DMS153 treated with DMSO at 0.1 percent for 48 hours (cell line): ENCODE measurements at regions not wholly inside any gene's neighbourhood (a gene's known extent, or its start where the extent isn't known, plus 50 kb on each side); places are given as distances from the start of the nearest gene placed in this dataset.
"Not testable (repeated sequence)": the region's sequence is repeated elsewhere in the genome, so short reads cannot be mapped to it uniquely, and the experiment has no call there.

Experiments used
- DNase-seq: peaks from one replicate; lab custom pipeline; 2025; ENCODE audit not compliant: unreplicated experiment; lab: John Stamatoyannopoulos, UW

DNA sequence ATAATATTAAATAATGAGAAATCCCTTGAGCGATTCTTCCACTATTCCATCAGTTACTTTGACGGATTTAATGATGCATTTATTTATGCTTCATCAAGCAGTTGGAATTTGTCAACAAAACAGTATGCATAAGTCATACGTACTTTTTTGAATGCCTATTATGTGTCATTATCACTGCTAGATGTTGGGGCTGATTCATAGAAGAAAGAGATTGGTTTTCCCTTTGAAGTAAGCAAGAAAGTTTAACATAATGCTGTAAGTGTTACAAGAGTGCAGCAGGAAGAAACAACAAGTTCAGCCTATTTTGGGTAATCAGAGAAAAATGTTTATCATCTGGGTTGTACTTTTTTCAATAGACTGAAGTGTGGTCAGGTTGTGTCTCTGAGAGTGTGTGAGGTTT is 121.2 kb upstream of the RANBP3L start:
- no peak for DNase-seq

DNA sequence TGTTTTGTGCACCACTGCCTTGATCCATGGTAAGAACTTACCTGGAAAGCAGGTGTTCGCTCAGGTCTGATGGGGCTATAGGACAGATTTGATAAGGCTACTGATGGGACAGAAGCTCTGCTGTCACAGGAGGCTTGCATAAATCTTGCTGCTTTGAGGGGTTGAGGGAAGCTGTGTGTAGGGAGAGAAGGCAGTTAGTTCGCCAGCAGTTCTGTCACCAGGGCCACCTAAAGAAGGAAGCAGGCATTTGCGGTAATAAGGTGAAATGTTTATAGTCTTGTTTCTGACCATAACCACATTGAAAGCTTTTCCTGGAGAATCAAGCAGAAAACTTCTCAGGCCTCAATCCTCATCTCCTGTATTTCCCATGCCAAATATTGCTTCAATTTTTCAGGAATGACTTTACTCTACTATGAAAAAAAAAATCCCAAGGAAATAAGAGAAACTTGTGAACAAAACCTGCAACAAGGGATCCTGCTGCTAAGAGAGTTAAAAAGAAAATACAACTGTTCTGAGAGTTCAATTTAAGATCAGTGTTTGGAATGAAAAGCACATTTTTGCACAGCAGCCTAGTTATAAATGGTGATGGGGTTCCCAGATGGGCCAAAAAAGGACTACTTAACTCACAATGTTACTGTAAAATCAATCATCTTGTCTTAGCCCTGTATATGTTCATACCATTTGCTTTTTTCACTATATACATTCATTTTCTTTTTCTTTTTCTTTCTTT is 122.0 kb upstream of the RANBP3L start:
- no peak for DNase-seq

DNA sequence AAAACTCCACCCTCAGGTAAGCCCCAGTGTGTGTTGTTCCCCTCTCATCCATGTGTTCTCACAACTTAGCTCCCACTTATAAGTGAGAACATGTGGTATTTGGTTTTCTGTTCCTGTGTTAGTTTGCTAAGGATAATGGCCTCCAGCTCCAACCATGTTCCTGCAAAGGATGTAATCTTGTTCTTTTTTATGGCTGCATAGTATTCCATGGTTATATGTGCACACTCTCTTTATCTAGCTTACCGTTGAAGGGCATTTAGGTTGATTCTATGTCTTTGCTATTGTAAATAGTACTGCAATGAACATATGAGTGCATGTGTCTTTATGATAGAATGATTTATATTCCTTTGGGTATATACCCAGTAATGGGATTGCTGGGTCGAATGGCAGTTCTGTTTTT is 124.4 kb upstream of the RANBP3L start:
- DNase-seq: not testable (repeated sequence)

DNA sequence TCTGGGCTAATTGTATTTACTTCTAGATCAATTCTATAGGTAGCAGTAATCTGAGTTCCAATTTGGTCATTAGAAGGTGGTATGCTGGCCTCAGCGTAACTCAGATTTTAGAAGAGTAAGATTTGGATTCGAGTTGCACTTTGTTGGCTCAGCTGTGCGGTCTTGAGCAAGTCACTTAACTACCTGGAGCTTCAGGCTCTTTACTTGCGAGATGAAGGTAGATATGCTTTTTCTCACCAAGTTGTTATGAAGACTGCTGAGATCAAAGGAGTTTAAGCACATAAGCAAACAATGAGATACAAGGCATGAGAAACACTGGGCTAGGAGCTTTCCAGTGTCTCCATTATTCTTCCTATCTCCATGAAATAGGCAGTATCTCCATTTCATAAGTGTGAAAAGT is 133.8 kb upstream of the RANBP3L start:
- DNase-seq: no peak

DNA sequence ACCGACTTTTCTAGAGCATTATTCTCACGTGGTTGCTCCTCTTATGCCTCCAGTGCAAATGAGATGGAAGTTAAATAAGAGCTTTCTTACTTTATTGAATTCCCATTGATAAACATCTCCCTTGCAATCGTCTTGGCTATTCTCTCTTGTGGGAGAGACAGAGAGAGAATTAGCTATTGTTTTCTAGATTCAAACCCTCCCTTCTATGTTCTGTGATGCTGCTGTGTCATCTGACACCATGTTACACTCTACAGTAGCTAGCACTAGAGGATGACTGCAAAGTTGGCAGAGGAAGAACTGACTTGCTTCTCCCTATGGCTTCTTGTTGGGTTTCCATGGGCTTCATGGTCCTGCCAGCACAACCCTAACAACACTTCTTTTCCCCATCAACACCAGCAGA is 134.6 kb upstream of the RANBP3L start:
- DNase-seq: no peak

DNA sequence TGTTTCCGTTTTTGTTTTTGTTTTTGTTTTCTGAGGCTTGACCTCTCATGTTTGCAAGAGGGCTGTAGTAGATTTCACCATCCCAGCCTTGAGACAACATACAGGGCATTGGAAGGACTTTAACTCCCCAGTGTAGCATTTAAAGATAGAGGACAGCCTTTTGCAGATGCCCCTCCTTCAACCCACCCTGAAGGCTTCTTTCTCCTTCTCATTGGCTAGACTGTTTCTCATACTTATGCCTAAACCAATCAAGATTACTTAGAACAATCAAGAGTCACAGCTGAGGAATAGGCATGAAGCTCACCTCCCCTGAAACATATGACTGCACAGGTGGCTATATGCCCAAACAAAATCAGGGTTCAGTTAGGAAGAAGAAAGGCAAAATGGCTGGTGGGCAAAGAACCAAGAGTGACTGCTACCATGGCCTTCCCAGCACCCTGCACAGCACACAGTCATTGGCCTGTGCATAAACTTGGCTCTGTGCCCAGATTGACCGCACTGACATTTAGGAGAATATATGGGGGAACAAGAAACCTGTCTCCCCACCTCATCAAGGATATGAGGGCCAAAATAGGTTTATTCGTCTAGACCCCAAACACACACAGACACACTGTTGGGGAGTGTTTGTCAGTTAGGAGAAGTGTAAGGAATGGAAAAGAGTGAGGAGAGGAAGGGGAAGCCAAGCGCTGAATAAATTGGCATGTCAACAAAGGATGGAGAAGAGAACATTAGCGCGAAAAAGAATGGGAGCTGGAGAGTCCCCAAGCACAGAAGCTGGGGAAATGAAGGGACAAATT is 137.3 kb upstream of the RANBP3L start:
- no peak for DNase-seq

DNA sequence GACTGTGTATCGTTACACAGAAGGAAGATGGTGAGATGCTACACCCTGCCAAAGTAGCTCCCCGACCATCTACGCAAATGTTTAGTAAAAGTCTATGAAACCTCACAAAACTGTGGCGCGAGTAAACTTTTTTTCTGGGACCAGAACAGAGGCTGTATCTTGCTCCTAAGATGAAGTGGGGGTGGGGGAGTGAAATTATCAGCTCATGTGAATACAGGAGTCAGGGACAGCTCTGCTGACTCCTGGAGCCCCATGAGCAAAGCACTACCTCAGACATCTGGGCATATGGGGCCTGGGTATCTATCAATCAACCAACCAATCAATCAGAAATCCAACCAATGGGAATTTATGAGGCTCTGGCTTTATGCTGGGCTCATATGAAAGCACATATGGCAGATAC is 138.6 kb upstream of the RANBP3L start:
- DNase-seq: no peak

DNA sequence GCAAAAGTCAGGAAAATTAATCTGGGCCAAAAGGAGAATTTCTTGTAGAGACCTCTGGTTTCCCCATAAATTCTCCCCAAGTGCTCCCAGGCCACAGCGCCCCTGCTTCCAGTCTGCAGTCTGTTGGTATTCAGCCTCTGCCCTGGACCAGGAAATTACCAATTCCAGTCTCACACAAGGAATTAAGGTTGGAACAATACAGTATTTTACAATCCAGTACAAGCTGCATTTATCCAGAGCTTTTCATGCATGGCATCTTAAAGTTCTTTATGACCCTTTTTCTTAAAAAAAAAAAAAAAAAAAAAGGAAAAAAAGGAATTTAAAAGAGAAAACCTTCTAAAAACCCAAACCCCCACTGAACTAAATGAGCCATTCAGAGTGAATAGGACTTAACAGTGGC is 139.6 kb upstream of the RANBP3L start:
- DNase-seq: no peak

DNA sequence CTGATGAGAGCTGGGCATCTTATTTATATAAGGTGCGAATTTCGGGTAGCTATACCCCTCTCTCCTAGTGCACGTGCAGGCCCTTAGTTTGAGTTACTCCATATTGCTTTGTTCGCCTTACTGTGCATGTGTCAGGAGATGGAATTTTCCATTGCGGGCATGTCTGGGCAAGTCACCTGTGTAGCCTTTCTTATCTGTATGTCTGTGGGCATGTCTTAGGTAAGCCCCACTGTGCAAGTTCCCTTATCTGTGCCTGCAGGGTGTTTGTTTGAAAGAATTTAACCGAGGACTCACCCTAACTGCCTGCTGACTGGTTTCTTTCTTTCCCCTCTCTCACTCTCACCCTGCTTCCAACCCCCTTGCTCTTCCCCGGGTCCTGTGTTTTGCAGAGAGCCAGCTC is 140.7 kb upstream of the RANBP3L start:
- DNase-seq: no peak

DNA sequence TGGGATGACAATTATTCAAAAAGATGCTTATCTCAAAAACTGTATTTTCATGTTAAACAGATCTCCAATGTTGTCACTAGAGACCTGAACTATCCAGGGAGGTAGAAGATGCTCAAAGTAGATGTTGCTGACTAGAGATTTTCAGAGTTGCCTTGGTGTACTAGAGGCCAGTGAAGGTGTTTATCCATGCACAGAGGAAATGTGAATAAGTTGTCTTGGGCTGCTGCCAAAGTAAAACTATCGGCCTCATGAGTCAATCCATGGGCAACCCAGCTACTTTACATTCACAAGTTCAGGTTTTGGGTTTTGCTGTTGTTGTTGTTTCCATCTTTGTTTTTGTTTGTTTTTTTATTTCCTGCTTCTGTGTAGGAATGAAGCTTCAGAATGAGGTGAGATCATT is 141.1 kb upstream of the RANBP3L start:
- no peak for DNase-seq

DNA sequence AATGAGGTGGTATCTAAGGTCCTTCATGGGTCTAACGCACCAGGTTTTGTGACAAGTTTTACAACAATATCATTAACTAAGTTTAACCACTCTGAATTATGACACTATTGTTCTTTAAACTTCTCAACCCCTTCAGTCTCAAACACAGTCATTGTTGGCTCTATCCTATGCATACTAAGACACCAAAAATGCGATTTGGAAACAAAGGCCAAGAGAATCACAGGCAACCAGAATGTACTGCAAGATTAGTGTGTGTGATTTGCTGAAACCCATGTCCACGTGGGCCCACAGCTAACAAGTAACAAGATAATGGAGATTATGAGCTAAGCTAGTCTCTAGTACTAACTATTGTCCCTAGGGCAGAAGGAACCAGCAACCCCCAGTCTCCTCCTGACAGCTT is 142.2 kb upstream of the RANBP3L start:
- DNase-seq: no peak

DNA sequence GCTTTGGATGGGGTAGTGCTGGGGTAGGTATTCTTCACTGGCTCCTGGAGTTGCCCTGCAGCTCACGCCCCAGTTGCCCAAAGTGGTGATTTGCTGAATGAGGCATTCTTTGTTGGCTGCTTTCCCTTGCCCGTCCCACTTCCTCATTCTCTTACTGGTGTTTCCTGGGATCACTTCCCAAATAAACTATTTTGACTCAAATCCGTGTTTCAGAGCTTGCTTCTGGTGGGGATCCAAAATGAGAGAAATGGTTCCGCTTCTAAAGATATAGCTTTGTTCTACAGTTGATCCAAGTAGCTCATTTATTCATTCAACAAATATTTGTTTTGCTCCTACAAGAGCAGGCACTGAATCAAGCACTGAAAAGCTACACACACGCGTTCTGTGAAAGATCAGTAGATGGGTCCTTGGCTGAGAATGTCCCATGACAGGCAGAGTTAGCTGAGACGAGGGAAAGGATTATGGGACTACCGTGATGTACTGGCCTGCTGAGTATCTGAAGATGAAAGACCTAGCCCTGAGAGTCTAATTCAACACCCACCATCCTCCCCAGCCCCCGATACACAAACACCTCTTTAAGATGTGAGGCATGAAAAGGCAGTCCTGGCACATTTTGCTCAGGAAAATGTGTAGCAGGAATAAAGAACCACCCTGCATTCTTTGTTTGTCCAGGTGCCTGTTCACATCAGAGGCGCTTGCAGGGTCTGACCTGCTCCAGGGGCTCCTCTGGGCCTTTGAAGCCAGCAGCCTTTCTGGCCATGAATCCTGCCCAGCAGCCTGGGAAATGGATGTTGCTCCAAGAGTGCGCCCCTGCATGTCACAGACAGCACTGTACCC is 143.1 kb upstream of the RANBP3L start:
- no peak for DNase-seq

DNA sequence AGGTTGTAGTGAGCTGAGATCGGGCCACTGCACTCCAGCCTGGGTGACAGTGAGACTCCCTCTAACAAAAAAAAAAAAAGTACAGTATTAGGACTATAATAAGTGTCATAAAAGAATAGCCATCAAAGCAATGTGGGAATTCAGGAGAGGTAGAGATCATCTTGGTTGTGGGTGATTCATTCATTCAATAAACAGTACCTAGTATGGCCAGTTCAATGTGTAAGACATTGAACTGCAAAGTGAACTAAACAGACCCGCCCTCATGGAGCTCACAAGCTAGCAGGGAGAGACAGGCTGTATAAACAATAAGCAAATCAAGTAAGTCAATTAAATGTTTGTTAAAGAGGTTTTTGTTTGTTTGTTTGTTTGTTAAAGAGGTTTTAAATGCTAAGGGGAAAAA is 146.1 kb upstream of the RANBP3L start:
- no peak for DNase-seq

DNA sequence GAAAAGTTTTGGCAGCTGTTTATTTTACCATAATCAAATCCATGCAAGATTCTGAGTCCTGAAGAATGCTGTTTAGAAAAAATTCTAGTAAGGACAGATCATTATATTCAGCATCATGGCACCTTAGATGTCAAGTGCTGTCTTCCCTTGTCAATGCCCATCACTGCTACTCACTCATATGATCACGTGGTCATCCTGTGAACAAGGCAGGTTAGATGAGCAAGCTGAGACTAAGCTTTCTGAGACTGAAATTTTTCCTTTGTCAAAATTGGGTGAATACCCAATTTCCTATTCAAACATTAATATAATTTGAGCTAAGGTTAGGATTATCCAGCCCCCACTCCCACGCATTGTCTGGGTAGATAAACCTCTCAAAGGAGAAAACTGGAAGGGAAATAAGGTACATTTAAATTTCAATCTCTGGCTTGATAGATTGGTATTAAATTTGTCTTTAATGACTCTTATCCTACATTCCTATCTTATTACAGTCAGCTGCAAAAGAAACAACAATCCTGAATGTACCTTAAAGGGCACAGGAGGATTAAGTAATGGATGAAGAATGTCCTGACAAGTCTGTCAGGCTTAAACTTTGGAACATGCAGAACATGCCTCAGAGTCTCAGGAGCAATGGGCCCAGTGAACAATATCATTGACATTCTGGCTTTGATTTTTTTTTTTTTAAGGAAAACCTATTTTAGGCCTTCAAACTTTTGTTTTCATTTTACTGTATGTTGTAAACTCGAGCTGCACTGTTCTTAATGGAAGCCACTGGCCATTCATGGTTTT is 148.7 kb upstream of the RANBP3L start:
- DNase-seq: no peak

DNA sequence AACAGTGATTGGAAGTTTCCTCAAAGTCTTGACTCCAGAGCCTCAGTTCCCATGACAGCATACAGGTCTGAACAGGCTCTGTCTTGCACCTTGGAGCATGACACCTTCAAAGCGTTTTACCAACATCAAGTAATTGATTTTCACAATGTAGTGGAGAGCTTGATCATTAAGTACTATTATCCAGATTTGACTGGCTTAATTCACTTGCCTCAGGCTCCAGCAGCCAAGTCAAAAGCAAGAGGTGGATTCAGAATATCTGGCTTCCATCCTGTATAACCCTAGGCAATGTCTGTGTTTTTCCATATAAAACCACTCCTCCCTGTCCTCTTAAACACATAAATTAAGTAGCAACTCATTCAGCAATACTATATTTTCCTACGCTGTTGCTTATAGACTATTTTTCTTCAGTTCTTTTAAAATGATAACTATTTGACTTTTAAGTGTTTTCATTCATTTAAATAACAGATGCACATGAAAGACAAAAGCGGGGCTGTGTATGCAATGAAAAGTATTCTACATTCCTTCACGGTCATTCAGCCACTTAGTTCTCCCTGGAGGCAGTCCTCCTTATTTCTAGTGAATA is 150.8 kb upstream of the RANBP3L start:
- no peak for DNase-seq

DNA sequence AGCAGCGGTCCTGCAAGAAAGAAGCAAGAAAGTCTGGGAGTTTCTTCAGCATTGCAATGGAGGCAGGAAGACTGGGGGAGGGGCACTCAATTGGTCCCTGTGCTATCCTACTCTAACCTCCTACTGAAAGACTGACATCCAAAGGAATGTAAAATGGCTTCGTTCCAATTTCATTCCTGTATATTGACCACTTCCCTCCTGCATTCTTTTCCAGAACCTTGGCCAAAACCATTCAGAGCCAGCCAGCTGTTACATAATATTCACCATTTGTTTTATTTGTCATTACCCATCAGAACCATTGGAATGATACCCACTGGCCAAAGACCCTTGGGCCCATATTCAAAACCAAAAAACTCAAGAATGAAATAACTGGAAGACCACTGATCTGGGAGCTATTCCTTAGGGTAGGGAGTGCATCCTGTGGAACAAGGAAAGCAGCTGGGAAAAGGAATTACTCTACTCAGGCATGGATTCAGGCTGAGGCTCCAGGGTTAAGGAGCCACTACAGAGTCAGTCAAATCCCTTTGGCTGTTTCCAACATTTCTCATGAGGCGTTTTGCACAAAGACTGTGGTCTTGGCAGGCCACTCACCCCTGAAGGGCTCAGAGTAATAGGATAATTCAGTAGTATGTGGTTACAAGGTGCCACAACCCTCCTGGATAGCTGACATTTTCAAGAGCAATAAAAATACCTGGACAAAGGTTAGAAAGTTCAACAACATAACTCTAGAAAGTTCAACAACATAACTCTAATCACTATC is 148.7 kb upstream of the SLC1A3 start:
- DNase-seq: no peak

DNA sequence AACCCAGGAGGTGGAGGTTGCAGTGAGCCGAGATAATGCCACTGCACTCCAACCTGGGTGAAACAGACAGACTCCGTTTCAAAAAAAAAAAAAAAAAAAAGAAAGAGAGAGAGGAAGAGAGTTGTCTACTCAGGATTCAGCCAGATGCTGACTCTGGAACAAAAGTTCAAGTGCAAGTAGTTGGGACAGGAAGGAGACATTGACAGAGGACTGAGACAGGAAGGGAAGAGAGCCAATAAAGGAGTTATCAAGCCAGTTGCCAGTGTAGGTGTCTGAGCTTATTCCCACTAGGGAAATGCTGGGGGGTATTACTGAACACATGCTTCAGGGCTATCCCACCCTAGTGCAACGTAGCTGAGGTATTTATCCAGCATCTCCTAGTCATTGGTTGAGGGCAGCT is 147.7 kb upstream of the SLC1A3 start:
- DNase-seq: no peak

DNA sequence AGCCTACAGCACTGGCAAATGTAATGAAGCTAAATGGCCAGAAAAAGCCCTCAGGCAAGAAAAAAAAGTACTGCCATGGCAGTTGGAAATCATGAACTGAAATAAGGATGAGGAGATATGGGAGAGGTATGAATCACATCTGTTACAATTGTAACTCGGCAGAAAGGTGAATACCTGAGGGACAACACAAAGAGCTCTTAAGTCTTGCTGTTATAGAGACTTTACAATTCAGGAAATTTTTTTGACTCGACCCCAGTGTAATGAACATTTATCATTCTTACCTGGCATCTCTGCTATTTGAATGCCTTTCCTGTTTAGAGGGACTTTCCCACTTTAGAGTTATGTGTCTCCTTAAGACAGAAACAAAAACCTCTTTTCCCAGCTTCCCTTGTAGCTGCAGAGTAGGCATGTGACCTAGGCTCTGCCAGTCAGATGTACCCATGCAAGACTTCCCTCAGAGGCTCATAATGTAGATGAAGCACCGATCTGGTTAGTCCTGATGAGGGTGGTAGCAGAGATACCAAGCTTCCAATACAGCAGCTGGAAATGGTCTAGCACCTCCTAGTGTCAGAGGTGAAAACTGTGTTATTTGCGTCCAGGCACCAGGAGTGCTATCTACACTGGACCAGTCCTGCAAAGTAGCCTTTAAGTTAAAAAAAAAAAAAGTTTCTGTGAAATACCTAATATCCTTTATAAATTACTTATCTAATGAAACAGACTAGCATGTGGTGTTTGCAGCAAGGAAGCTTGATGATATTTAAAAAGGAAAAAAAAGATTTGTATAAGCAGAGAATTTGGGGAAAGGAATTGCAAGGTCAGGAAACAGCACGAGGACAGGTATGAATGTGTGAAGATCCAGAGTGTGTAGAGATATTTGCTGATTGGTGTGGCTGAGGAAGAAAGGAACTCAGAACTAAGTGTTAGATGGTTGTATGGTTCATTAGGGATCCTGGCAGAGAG is 146.9 kb upstream of the SLC1A3 start:
- no peak for DNase-seq
